ENCODE measurements at regions not wholly inside any gene's neighbourhood (a gene's known extent, or its start where the extent isn't known, plus 50 kb on each side); places are given as distances from the start of the nearest gene placed in this dataset.

DNA sequence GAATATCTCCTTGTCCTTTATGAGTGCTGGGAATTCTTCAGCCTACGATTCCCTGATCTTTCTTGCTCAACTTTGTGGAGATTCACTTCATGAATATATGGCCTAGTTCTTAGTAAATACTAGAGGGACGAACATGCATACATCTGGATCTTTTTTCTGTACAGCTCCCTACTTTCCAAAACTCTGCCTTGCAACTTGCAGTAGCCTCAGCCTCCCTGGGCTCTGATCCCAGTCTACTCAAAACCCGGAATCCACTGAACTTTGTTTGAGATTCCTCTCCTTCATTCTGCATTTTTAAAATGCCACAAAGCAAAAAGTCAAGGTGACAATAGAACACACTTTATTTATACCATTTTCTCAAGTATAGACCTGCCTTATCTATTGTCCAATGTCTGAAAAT, 50.0 kb upstream of the PCDH7 start:
- TF ChIP-seq, protein P1, sequence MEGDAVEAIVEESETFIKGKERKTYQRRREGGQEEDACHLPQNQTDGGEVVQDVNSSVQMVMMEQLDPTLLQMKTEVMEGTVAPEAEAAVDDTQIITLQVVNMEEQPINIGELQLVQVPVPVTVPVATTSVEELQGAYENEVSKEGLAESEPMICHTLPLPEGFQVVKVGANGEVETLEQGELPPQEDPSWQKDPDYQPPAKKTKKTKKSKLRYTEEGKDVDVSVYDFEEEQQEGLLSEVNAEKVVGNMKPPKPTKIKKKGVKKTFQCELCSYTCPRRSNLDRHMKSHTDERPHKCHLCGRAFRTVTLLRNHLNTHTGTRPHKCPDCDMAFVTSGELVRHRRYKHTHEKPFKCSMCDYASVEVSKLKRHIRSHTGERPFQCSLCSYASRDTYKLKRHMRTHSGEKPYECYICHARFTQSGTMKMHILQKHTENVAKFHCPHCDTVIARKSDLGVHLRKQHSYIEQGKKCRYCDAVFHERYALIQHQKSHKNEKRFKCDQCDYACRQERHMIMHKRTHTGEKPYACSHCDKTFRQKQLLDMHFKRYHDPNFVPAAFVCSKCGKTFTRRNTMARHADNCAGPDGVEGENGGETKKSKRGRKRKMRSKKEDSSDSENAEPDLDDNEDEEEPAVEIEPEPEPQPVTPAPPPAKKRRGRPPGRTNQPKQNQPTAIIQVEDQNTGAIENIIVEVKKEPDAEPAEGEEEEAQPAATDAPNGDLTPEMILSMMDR (conservative IDR thresholded peaks at IDR 0.05) = no peak
- TF ChIP-seq ZFX (IDR thresholded peaks at IDR 0.05) = no peak

Measured in C4-2B (cell line).